T-helper 1 cell treated with Interleukin-12 subunit alpha and Interleukin-12 subunit beta and Interleukin-4 antibody, amounts not matched to agents 30 ng/mL and 1 ng/mL, for 36 hours (primary cell): ENCODE measurements at regions not wholly inside any gene's neighbourhood (a gene's known extent, or its start where the extent isn't known, plus 50 kb on each side); places are given as distances from the start of the nearest gene placed in this dataset.

Source experiments
- intact Hi-C: fragments of 100-400 bp; cut with micrococcal nuclease; formaldehyde crosslinking; loops from one replicate; pipeline ENCODE4 v1.15.1; 2024

GRCh38 chr13:83601539-83601938, 280.7 kb downstream of the SLITRK1 start:
- intact Hi-C loops = no loop called here

- intact Hi-C loops = no loop called here
These were observed 290.2 kb downstream of the SLITRK1 start for GRCh38 chr13:83592095-83592494.

- intact Hi-C loops = no loop called here
These were observed 292.5 kb downstream of the SLITRK1 start for GRCh38 chr13:83589814-83590213.

- intact Hi-C loops = no loop called here
These were observed 305.1 kb downstream of the SLITRK1 start for GRCh38 chr13:83577183-83577582.

GRCh38 chr13:83568019-83568418, 314.3 kb downstream of the SLITRK1 start:
- intact Hi-C loops = no loop called here

- intact Hi-C loops = no loop called here
These were observed 318.8 kb downstream of the SLITRK1 start for GRCh38 chr13:83563499-83563898.

- intact Hi-C loops = no loop called here
These were observed 324.4 kb downstream of the SLITRK1 start for GRCh38 chr13:83557845-83558244.

- intact Hi-C loops = no loop called here
These were observed 332.6 kb downstream of the SLITRK1 start for GRCh38 chr13:83549671-83550070.

- intact Hi-C loops = no loop called here
These were observed 335.2 kb downstream of the SLITRK1 start for GRCh38 chr13:83547043-83547442.

GRCh38 chr13:83546476-83546875, 335.8 kb downstream of the SLITRK1 start:
- intact Hi-C loops = no loop called here

GRCh38 chr13:83538636-83539035, 343.6 kb downstream of the SLITRK1 start:
- intact Hi-C loops = no loop called here

GRCh38 chr13:83536941-83537340, 345.3 kb downstream of the SLITRK1 start:
- intact Hi-C loops = no loop called here

- intact Hi-C loops = no loop called here
These were observed 346.1 kb downstream of the SLITRK1 start for GRCh38 chr13:83536153-83536552.

- intact Hi-C loops = no loop called here
These were observed 349.5 kb downstream of the SLITRK1 start for GRCh38 chr13:83532809-83533208.

GRCh38 chr13:83531022-83531421, 351.3 kb downstream of the SLITRK1 start:
- intact Hi-C loops = no loop called here

GRCh38 chr13:83516781-83517180, 365.5 kb downstream of the SLITRK1 start:
- intact Hi-C loops = no loop called here

- intact Hi-C loops = no loop called here
These were observed 366.8 kb downstream of the SLITRK1 start for GRCh38 chr13:83515268-83516015.

- intact Hi-C loops = no loop called here
These were observed 373.4 kb downstream of the SLITRK1 start for GRCh38 chr13:83508771-83509301.

GRCh38 chr13:83503424-83503823, 378.9 kb downstream of the SLITRK1 start:
- intact Hi-C loops = no loop called here

- intact Hi-C loops = no loop called here
These were observed 383.0 kb downstream of the SLITRK1 start for GRCh38 chr13:83499286-83499685.

- intact Hi-C loops = no loop called here
These were observed 383.6 kb downstream of the SLITRK1 start for GRCh38 chr13:83498481-83499190.

GRCh38 chr13:83498045-83498444, 384.2 kb downstream of the SLITRK1 start:
- intact Hi-C loops = no loop called here

- intact Hi-C loops = no loop called here
These were observed 385.8 kb downstream of the SLITRK1 start for GRCh38 chr13:83496501-83496900.
